Colon (tissue), 2 donors: ENCODE measurements at regions not wholly inside any gene's neighbourhood (a gene's known extent, or its start where the extent isn't known, plus 50 kb on each side); places are given as distances from the start of the nearest gene placed in this dataset.

Source experiments
- FAIRE-seq: peaks from 2 replicates; lab custom pipeline; 2012; peaks lifted over from hg19 to GRCh38; lab: Jason Lieb, UNC
- donor health status: control.
- donor health status: control.

DNA sequence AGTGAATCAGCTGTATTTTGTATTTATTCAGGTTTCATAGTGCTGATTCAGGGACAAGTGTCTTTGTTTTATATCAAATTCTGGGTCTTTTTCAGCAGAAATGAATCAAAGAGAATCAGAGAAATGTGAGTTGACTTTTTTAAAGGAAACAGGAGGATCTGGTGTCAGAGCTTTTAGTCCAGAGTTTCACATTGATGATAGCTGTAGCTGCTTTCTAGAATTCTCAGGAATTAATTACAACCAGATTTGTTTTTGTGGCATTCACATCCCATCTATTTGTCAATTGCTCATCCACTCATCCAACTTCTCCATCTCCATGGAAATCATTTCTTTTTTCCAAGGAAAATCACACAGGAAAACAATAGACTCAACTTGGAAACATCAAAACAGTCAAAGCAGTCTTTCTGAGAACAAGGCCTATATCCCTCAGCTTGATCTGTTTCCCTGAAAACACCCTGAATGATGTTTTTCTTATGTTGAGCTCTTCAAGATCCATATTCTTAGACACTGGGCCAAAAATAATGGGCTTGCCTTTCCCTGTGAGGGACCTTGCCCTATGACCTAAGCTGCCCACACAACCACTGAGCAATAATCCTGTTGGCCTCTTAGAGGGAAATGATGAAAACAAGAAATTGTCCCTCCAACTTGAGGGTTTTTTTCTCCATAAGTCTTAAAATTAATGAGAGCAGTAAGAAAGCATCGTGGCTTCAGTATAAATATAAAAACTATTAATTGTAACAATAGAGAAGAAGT lies 249.5 kb upstream of the FN1 start:
- no peak for FAIRE-seq

DNA sequence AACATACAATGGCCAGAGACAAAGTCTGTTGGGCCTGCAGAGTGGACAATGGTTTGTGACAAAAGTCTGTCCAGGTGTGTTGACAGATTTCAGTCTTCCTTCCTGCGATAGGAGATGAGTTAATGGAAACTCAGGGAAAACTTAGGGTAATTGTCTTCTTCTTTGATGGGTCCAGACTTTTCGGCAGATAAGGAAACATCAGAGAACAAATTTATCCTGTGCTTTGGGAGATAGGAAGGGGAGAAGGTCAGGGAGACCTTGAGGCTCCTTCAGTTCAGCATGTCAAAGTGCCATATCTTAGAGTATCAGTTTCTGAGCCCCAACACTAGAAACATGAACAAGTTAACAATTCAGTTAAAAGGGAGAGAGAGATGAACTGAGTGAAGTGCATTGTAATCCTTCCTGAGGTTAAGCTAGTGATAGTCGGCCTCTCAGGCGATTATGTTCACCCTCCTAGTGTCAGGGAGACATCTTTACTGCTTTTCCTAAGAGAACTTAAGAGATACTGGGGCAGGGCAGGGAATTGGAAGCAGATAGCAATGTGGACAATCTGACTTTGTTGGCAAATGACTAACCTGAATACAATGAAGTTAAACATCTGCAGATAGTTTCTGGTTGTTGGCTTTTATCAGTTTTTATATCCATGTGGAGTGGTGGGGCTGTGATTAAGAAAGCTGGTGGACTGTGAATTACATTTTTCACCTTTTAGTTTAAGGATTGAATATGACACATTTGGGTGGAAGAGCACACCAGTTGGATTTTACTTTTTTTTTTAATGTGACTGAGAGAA lies 248.8 kb upstream of the FN1 start:
- FAIRE-seq: no peak

DNA sequence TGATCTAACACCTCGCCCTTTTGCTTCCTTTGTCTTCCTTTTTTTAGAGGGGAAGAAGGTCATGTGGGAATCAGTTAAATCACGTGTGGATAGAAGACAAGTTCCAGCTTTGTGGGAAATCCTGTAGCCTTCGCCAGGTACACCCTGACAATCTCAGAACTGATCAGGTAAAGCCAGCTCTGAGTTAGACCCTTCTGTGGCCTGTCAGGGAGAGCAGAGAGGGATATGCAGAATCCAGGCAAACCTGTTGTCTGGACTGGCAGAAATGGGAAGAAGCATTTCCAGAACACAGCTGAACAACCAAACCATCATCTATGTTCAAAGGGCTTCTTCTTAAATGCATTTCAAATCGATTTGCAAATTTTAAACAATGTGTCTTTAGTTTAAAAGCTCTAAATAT lies 247.4 kb upstream of the FN1 start:
- no peak for FAIRE-seq

DNA sequence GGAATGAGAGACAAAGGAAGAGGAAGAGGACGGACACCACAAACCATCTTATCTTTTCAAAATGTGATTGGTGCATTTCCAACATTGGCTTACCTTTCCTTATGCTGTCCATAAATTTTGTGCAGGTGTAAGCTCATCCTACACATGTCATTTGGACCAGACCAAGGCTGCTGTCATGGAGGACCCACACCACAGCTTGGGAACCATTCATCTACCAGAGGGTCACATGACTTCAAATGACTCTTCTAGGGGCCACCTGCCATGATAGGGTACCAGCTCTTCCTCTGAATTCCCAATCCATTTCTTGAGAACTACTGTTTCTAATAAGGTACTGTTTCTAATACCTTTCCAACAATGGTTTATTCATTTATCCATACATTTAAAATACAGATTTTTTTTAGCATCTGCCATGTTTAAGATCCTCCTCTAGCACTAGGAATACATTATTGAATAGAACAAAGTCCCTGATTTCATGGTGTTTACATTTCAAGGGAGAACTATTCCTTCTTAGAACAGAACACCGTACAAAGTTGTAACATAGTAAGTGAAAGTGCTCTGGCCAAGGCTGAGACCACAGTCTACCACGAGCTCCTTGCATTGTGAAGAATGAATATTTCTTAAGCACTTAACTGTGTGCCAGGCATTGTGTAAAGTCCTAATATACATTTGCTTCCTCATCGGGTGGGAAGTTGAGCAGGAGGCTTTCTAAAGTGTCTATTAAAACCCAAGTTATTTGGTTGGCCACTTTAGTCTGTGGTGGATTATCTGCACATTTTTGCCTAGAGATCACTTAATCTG lies 246.1 kb upstream of the FN1 start:
- no peak for FAIRE-seq

DNA sequence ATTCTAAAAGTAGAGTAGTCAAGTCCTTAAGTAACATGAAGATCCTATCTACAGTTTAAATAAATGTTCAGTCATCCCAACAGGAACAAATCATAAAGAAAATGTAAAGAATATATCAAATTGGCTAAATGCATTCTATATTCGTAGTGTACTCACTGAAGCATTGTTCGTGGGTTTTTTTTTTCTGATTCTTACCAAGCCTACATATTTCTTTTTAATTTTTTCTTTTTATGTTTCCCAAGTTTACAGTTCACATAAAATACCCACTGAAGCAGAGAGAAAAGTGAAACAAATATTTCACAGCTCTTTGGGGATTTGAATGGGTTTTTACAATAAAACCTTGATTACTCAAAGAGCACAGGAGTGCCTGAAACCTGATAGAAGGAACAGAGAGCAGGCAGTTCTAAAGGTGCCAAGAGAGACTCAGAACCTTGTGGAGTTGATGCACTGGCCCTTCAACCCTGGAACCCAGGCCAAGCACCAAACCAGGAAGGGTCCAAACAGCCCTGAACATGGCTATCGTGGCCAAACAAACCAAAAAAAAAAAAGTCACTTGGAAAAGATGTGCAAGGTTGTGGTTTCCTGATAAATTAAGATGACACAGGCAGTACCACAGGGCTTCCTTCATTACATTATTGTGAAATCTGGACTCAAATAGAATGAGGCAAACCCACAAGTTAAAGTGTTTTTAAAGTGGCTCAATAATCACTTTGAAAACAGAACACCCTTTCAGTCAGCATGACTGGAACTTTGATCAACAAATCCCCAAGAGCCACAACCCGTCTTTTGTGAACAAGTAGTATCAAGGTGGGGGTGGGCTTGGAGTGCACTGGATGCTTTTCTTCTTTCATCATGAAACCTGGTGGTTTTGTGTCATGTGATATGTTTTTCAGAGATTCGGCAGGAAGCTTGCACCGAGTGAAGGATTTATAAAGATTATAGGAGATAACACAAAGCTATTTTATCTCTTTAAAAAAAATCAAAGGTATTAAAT lies 245.0 kb upstream of the FN1 start:
- FAIRE-seq: no peak

DNA sequence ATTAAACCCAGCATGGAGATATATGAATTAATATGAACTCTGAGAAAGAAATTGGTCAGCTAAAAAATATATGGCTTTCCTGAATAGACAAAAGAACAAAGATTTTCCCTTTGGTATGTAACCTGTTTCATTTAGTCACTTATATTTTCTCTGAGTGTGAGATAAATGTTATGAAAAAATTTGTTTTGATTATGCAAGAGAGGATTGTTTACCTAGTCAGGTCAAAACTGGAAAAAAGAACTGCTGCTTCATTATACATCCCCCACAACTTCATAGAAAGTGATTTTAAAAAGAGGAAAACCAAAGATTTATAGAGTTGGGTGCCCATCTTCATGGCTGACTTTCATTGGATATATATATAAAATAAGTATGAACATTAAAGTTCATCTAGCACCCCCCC lies 242.2 kb upstream of the FN1 start:
- FAIRE-seq: no peak

DNA sequence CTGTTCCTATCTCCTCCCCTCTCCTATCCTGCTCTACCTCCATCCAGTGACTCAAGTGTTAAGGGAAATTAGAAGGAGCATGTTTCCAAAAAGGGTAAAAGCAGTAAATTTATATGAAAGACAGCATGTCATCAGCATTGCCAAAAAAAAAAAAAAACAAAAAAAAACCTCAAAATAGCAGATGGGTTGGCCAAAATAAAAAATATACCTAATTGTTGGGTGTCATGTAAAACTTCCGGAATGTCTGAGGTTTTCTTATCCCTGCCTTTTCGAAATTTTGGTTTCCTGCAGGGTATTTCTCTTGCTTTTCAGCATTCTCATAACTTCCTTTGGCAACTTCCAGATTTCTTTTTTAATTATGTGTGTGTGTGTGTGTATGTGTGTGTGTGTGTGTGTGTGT lies 241.6 kb upstream of the FN1 start:
- FAIRE-seq: no peak

DNA sequence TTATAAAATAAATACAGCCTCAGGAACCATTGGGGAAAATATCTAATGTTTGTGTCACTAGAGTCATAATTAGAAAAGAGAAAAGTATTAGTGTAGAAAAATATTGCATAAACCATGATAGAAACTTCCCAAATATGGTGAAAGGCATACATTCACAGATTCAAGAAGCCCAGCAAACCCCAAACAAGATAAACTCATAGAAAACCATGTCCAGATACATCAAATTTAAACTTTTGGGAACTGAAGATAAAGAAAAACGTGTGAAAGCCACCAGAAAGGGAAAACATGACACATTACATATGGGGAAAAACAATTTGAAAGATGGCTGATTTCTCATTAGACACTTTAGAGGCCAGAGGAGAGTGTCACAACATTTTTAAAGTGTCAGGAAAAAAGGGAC lies 236.5 kb upstream of the FN1 start:
- no peak for FAIRE-seq

DNA sequence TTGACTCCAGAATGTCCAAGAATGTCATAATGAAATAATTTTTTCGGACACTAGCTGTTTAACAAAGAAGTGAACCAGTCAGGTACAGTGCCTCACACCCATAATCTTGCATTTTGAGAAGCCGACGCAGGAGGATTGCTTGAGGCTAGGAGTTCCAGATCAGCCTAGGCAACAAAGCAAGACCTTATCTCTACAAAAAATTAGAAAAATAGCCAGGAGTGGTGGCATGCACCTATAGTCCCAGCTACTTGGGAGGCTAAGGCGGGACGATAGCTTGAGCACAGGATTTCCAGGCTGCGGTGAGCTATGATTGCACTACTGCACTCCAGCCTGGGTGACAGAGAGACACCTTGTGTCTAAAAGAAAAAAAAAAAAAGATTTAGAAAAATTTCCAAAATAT lies 235.8 kb upstream of the FN1 start:
- no peak for FAIRE-seq

DNA sequence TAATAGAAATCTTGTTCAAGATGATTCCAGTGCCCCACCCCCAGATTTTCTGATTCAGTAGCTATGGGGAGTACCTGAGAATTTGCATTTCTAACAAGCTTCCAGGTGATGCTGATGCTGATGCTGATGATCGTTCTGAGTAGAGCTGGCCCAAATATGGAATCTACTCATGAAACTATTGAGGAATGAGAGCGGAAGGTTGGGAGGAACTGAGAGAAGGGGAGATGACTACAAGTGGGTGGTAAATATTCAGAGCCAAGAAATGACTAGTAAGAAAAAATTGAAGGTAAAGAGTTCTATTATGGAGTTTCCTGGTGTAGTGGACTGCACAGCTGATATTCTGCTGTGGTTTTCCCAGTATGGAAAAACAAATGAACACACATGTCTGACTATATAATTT lies 235.4 kb upstream of the FN1 start:
- no peak for FAIRE-seq

DNA sequence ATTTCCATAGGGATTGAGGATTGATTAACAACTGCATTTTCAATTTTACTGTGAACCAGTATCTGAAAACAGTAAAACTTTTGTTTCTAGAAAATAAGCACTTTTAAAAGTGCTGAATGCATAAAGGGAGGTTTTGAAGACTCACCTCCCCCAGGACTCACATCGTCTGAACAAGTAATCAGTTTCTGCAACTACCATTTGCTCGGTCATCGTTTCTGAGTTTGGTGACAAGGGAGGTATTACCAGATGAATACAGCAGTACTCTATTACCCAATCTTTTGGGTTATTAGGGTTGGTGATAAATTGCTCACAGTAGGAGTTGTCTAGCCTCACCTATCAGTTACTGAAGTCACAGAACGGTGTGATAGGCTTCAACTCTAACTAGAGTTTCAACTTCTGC lies 234.5 kb upstream of the FN1 start:
- FAIRE-seq: no peak

DNA sequence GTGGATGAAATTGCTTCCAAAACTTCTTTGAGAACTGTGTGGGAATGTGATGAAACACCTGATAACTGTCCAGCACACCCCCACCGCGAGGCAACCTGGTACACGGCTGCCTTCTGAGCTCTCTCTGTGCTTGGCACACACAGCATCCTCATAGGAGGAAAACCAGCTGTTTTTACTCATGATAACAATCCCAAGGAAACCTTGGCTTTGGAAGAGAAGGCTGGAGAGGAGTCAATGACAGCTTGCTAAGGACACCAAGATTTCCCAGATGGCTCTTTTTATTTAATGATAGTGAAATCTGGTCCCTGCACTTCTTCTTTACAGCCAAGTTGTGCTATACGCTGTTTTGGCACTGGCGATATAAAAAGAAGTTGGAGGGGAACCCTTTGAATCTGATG lies 232.5 kb upstream of the FN1 start:
- FAIRE-seq: no peak

DNA sequence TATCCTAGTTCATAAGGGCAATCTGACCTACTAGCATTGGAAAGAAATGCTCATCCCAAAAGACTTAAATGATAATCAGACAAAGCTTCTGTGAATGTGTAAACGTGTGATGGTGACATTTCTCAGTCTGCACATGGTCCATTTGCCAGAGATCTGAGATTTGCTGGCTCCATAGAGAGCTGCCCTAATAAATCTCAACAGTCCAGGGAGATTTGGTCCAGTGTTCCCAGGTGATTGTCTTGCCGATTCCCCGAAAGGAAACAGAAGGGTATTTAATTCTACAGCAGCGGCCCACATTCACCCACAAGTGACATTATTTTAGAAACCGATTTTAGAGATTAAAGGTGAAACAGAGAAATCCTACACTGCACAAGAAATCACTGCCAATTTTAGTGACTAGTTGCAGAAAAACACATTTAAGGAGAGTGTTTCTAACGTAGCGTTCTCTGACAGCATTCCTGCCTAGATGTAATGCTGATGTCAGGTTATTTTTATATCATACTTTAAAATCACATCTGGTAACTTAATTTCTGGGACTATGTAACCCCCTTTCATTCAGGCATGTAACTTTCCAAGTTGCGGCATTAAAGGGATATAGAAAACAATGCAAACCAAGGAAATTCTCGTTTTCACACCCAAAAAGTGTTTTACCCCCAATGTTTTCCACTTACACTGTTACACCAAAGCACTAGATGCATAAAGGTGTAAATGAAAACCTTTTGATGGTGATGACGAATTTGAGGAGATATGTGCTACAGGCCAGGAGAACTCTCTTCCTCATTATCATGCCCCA lies 231.9 kb upstream of the FN1 start:
- FAIRE-seq: no peak

DNA sequence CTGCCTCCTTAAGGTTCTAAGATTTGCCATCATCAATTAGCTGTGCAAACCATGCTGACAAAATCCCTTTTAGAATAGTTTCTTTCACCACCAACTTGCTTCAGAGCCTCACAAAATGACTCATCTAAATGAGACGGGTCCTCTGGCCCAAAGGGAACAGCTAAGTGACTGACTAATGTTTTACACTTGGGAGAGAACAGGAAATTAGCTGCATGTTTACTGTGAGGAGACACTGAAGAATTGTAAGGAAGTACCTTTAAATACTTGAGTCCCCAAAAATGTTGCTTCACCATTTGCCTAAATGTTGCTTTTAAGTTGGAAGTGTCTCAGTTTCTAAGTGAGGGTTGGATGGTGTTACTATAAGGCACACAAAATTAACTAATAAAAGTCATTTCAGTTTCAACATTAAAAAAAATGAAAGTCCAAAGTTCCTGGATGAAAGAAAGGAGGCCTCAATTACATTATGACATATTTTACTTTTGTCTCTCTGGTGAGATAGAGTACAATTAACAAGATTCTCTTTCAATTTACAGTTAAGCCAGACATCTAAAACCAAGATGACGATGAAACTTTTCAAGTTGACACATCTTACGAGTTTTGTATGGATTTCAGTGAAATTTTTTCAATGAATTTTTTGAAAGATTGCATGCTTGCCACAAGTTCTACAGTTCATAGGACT lies 229.1 kb upstream of the FN1 start:
- FAIRE-seq: no peak

DNA sequence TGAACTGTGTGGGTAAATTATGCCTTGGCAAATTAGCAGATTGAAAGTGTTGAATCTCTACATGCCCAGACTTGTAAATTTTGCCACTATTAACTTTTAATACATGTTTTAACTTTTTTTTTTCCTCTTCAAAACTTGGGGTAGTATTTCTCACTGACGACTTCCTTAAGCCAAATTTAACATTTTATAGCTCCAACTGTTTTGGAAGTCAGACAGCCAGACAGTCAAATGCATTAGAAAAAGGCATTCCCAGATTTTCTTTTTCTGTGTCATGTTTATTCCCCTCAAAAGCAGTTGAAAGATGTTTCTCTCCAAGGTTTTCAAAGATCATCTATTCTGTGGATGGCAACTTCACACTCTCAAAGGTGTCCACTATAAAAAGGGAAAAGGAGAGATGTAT lies 226.8 kb upstream of the FN1 start:
- no peak for FAIRE-seq

DNA sequence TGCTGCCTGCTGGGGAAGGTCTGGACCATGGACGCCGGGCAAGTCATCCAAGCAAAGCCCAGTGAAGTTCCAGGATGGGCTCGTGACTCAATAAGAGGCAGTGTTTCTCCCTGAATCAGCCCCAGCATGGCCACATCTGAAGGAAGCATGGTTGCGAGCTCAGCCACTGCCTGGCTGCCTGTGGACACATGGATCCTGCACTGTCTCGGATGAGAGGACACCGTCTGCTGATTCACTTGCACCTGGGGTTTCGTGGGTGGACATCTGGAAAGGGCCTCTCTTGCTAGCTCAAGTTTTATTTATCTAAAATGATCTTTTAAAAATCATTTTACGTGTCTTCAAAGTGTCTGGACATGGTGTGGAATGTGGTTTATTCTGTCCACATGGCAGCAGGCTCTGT lies 224.8 kb upstream of the FN1 start:
- no peak for FAIRE-seq

DNA sequence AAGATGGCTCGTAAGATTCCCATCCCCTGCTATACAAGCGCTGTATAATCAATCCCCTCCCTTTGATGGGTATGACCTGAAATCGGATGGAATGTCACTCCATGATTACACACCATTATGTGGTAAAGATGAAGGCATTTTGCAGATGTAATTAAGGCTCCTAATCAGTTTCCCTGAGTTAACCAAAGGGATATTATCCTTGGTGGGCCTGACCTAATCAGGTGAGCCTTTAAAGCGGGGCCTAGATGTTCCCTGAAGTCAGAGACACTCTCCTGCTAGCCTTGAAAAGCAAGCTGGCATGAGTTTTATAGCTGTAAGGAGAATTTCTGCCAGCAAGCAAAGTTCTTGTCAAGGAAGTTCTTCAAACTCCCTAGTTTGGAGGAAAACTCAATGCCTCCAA lies 223.8 kb upstream of the FN1 start:
- no peak for FAIRE-seq

DNA sequence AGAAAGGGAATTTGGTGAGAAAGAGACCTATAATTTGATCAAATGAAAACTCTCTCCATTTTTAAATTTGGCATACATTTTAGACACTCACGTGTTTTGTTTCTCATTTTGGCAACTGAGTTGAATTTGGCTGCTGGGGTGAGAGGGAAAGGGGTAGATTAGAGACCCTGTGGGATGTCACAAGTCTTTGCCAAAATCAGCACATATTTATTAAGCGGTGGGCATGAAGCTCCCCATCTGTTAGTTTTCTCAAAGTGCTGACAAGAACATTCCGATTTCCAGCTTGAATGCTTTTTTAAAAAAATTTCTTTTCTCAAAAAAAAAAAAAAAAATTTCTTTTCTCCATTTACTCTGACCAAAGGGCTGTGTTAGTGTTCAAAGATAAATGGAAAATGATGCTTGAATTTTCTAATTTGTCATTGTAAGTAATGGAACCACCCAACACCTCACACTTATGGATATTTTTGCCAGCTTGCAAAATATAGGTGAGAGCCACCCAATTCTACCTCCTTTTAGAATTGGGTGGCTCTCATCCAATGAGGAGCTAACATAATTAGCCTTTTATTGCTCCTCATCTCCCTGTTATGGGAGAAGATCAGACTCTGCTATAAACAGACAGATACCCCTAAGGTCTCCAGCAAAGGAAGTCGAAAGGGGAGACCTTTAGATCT lies 222.9 kb upstream of the FN1 start:
- no peak for FAIRE-seq

DNA sequence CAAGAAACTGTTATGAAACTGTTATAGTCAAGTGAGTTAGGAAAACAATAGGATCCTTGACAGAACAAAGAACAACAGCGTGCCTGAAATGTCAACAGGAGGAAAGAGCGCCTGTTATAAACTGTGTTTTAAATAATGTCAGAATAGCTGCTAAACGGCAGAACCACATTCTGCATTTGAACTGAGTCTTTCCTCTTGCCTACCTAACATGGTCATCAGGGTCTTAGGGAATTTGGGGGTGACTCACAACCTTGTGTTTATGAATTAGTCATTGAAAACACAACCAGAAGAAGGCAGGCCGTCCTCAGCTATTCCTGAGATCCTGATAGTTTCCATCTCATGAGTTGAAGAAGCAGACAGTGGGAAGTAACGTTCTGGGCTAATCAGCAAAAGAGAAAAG lies 222.0 kb upstream of the FN1 start:
- FAIRE-seq: no peak
